HG02840 (cell line): ENCODE measurements at regions not wholly inside any gene's neighbourhood (a gene's known extent, or its start where the extent isn't known, plus 50 kb on each side); places are given as distances from the start of the nearest gene placed in this dataset.

Source experiments
- ATAC-seq: cut with Tn5 transposase; IDR thresholded peaks from one replicate; pipeline ENCODE4 v1.9.1; 2021; ENCODE audit warnings: mild to moderate bottlenecking, moderate library complexity, moderate number of reproducible peaks; ENCODE audit not compliant: unreplicated experiment, low FRiP score

DNA sequence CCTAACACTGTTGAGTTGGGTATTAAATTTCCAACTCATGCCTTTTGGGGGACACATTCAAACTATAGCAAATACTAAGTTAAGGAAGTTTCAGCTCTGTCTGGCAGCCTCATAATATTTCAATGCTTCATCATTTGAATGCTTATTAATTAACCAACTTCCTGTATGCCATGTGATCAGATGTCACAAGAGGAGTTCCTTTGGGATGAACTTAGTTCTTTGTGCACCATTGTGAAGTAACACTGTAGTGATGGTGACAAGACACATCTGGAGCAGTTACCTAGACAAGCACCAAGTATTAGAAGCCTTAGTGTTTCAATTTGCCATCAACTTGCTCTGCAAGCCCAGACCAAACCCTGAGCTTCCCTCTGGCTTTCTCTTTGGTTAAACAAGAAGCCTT, 90.7 kb upstream of the IL12B start:
- ATAC-seq = no peak

DNA sequence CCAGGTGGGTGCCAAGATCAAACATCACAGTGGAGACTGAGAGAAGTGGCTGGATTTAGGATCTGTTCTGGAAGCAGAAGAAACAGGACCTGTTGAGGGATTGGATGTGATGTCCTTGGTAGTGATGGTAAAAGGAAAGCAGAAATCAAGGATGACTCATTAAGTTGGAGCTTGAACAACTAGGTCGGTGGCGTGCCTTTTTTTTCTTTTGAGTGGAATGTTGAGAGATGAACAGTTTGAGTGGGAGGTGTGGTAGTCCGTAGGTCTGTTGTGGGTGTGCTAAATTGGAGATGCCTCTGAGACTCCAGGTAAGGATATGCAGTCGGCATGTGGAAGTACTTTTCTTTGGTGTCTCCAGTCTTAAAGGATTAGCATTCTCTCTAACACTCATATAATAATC, 92.1 kb upstream of the IL12B start:
- no peak for ATAC-seq

DNA sequence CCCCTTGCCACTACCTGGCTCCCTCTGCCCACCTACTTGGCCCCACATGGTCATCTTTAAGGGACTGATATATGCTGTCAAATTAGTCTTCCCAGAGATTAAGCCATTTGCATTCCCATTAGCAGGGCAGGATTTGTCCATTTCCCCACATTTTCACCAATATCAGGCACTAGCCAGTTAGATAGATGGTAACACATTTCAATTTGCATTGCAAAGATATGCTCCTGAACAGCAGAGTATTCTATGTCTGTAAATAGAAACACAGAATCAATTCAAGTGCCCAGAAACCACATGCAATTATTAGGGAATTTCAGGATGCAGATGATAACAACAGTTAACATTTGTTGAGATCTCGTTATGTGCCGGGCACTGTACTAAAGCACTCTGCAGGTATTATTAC, 92.6 kb upstream of the IL12B start:
- no peak for ATAC-seq

DNA sequence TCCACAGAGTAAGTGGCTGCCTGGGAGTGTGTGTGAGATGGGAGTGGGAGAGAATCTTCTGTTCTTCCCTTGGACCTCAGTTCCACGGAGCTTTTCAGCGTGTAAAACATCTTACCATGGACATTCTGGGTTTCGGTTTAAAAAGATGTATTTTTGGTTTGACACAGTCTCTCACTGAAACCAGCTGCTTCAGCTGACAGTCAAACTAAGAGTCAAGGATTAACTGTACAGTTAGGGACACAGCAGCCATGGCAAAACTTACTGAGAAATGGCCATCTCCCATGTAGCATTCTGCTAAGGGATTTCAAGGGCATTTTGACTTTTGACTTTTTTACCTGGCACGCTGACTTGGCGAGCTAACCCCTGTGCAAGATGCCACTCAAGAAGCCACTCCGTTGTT, 93.8 kb upstream of the IL12B start:
- ATAC-seq = no peak

DNA sequence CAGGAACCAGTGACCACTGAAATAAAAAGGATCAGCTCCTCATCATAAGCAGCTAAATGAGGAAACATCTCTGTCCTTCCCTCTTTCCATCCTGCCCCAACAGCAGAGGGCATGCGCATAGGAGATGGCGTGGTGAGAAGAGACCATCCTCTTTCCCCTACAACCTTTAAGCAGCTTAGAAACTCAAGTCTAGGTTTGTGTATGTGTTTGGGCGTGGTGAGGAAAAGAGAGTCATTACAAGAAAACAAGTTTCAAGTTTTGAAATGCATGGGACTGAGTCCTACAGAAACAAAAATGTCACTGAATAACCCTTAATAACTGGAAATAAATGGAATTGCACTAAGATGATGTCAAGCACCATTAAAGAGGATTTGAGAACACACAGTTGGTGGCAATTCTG, 96.4 kb upstream of the IL12B start:
- ATAC-seq = no peak

DNA sequence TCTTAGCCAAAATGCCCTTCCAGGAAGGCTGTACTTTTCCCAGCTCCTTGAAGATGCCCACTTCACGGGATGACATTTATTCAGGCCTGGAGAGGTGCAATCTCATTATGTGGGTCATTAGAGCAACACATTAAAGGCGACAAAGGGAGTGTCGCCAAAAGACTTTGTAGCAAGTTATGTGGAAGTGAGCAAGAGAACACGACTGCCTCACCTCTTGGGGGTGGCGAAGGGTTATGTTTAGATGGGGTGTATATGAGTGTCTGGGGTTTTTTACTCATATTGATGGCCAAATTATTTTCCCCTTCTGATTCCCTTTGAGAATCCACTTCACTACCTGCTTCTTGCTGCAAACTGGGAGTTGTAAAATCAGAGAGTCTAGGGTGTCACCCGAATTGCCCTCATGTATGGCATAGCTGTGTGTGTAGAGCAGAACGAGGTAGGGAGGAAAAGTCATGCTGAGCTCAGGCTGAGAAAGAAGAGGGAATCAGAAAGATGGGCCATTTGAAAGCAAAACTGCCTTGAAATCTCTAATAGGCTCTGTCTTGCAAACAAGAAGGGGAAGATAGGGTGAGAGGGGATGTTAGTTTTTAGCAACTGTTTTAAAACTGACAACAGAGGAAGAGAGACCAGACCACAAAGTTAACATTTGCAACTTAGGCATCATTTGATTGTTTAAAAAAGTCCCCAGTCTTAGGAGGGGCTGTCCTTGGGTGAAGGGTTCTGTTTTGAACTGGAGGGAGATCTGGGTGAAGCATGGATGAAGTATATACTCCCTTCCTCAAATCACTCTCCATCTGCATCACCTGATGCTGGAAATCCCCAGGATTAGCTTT, 97.1 kb upstream of the IL12B start:
- peak; percentile 70 for ATAC-seq

DNA sequence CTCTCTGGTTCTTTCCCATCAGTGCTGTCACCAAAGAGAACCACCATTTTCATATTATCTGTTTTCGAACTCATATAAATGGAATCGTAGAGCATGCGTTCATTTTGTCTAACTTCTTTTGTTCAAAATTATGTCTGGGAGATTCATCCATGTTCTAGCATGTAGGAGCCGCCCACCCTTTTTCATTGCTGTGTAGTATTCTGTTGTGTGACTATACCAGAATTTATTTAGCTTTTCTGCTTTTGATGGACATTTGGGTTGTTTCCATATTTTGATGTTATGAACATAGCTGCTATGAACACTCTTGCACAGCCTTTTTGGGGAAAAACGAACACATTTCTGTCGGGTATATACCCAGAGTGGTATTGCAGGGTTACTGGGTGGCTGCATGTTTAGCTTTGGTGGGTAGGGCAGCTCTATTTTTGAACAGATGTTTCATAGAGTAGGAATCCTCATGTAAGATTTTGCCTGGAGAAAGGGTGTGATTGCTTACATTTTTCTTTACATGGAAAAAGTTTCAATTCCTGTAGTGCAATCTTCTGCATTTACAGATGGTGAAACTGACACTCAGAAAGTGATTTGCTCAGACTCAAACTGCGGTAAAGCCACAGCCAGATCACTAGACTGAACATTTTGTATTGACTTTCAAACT, 100.2 kb upstream of the IL12B start:
- ATAC-seq = no peak

DNA sequence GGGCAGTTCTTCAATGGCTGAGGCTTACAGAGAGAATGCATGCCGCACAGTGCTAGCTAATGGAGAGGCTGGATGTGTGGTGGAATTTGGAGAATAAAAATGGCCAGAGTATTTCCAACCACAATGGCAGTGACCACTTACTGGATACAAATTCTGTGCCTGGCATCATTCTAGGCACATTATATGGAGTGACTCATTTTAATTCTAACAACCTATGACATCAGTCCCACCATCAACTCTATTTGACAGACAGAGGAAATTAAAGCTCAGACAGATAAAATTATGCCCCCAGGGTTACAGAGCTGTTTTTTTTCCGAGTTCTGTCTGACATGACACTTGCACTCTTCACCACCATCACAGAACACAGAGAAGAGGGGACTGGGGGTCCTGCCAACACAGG, 105.6 kb upstream of the IL12B start:
- ATAC-seq = no peak

DNA sequence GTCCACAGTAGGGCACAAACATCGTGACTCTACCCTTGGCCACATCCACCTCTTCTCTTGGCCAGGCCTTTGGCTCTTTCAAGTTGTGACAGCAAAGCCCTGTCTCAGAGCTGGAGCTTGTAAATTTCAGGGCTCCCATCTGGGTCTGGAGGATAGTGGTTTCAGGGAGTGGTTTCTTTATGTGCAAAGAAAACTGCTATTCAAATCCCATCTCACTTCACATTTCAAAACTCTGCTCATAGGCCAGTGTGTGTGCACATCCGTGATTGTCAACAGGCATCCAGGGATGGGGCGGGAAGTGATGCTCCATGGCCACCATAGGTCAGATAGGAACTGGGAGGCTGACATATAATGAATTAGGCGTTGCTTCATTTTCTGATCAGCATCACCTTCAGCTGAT, 107.8 kb upstream of the IL12B start:
- no peak for ATAC-seq

DNA sequence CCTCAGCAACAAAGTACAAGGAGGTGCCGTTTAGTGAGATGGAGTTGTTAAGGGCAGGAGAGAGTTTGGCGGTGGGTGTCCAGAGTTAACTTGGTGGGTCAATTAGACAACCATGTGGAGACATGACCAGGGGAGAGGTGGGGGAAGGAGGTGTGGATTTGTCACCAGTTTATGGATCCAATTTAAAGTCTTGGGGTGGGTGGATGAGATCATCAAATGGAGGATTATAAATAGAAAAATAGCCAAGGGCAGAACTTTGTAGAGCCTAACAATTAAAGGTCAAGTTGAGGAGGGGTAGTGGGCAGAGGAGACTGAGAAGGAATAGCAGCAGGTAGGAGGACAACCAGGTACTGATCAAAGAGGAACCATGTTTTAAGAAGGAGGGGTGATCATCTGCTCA, 108.7 kb upstream of the IL12B start:
- ATAC-seq = no peak

DNA sequence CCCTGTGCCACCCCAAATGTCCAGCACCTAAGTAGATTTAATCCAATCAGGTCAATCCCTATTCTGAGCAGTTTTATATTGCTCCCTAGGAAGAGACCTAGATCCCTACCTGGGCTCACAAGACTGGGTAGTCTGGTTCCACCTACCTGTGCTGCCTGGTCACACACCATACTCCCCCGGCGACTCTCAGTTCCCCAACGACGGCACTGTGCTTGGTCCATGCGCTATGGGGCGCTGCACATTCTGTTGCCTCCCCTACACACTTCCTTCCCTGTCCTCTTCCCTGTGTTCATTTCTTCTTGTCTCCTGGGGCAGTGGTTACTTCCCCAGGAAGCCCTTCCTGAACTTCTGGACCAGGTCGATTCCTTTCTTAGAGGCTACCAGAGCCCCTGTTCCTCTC, 109.9 kb upstream of the IL12B start:
- no peak for ATAC-seq

DNA sequence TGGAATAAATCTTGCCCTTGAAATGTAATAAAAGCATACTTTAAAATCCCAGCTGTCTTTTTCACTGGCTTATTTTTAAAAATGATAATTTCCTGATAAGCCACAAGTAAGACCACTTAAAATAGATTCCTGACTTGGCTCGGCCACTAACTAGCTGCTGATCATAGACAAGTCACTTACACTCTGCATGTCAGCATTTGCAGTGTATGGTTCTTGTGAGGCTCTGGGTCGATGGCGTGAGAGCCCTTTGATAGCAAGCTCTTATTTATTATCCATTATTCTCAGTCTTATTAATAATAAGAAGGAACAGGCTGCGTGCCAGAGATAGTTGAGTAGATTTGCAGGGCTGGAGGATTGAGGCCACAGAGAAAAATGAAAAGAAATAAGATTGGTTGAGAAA, 110.7 kb upstream of the IL12B start:
- ATAC-seq = no peak

DNA sequence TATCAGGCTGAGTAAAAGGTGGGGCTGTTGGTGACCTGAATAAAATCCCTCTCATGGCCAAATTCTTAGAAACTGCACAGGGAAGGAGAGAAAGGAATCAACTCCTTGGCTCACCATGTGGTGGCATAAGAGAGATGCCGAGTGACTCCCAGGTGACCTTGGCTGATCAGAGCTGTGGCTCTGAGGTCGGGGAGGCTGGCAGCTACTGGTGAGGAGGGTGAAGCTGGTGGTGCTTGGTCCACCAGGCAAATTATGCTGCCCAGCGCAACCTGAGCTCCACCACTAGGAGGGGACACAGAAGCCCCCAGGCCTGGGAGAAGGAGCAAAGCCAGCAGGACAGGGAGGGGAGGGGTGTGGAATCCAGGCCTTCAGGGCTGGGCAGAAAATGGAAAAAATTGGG, 111.2 kb upstream of the IL12B start:
- no peak for ATAC-seq

DNA sequence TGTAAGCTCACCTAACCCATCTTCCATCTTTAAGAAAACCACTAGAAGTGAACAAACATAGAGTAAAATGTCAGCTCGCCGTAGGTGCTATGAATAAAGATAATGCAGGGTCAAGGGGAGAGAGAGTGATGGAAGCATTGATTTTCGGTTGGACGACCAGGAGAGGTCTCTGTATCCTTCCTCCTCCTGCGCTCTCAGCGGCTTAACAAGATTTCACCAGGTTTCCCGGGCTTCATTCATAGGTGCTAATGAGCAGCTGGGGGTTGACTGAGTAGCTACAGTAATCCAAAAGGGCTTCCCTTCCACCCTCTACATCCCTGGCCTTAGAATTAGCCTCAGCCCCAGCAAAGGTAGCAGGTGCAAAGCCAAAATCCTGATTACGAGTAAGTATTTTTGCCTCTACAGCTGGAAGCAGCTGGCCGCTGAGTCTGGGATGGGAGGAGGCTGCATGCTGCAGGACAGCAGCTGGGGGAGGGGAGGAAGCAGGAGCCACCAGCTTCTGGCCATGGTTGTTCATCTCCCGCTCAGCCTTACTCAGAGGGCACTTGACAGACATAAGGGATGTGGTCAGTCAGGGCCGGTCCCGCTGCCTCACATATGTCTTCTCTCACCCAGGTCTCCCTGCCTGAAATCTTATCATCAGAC, 112.0 kb upstream of the IL12B start:
- ATAC-seq = no peak

DNA sequence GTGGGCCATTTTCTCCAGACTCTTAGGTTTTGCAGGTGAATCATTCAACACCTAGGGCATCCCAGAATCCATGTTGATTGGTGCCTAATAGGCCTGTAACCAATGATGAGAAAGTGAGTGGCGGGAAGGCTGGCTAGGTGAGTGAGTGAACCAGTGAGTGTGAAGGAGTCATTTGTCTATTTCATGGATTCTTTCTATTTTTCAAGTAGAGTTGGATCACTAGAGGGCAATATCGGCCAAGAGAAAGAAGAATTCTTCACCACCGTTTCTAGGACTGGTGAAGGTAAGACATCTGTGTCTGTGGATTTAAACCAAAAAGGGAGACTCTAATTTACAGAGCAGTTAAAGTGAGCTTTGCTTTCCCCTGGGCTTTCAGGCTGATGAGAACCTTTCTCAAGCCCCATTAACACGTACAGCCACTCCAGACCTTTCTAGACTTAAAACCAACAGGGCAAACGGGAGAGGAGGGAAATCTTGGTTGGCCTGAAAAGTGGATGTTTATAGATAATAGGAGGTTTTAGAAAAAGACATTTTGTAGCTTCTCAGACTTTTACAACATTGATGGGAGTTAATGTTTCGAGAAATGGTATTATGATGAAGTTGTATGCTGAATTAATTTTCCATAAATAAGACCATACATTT, 114.3 kb upstream of the IL12B start:
- no peak for ATAC-seq

DNA sequence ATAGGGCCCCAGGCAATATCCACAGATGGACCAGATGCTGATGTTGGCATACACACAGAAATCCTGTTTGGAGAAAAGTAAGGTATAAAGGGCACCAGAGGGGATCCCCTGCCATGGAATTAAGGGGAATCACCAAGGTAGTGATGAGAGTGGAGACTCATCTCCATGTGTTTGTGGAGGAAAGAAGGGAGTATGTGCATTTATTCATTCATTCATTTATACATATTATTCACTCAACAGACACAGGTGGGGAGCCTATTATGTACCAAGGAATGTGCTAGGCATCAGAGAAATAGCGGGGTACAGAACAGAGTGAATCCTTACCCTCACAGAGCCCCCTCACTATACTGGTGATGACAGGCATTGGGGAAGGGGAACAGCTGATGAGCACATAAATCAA, 116.8 kb upstream of the IL12B start:
- no peak for ATAC-seq

DNA sequence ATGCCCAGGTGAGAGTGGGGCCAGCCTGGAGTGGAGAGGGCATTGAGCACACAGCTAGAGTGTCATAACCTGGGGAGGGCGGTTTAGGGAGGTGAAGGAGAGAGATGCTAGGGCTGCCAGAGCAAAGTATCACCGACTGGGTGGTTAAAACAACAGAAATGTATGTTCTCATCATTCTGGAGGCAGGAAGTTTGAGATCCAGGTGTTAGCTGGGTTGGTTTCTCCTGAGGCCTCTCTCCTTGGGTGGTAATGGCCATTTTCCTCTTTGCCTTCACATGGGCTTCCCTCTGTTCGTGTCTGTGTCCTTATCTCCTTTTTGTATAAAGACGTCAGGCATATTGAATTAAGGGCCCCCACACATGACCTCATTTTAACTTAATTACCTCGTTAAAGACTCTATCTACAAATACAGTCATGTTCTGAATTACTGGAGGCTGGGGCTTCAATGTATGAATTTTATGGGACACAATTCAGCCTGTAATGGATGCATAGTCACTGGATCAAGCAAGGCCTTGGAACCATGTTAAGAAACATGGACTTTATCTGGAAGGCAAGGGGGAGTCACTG, 118.6 kb upstream of the IL12B start:
- ATAC-seq = no peak

DNA sequence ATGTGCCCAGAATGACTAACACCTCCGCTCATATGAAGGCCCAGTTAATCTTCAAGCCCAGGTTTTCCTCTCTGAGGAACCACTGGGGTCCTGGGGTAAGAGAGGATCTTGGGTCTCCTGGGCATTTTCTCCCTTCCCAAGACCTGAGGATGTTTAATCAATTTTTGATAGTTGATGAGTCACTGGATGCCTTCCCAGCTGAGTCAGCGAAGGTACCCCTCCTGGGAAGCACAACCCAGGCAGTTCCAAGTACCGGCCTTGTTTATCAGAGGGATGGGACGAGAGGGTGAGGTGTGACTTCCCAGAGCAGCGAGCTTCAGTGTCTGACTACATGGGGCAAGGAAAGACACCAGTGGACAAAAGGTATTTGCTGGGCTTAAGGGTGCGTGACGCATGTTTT, 119.6 kb upstream of the IL12B start:
- no peak for ATAC-seq

DNA sequence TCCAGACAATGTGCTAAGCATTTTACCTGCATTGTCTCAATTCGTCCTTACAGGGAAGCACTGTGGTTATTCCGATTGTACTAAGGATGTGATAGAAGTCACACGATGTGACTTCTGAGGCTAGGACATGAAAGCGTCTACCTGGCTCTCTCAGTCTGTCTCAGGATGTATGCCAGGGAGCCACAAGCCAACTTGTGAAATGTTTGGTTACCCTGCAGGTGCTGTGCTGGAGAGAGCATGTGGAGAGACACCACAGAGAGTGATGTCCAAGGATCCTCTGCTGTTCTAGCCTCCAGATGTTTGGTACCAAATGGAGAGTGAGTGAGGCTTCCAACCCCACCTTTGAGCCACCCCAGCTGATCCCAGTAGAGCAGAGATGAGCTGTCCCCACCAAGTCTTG, 120.1 kb upstream of the IL12B start:
- no peak for ATAC-seq

DNA sequence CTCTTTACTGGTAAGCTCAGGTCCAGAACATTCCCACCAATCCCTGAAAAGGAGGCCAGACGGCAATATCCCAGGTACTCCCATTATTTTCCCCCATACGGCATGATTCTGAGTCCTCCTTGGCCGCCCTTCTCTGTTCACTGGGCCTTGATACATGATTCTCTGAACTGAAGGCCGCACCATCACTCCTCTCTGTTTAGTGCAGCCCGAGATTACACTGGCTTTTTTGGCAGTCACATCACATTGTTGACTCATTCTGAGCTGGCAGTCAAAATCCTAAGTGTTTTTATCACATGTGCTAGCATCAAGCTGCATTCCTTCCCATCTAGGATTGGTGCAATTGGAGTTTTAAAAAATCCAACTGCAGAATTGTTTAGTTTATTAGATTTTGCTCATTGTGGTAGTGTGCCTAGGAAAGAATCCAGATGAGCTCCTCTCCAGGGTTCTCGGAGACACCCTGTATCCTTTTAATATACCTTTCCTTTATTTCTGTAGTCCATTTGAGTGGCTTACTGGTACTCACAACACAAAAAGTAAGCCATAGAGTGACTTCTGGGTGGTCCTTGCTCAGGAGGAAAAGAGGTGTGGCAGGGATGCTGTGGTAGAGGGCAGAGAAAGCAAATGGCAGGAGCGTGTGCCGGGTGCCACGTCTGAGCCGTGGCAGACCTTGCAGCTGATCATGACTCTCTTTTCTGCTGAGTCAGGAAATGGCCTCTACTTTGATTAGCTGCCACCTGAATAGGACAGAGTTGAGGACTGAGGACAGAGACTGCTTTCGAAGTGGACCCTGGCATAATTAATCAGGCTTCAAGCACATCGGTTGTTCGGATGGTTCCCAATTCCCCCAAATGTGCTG, 121.1 kb upstream of the IL12B start:
- ATAC-seq = no peak
